ENCODE measurements at regions not wholly inside any gene's neighbourhood (a gene's known extent, or its start where the extent isn't known, plus 50 kb on each side); places are given as distances from the start of the nearest gene placed in this dataset.

- DNase-seq (ENCODE audit: low read depth in 2 of 3, low spot score in 2 of 3): no peak
These were observed 201.6 kb upstream of the KITLG start for GRCh38 chr12:88781909-88782308.

- no peak for DNase-seq (ENCODE audit: low read depth in 2 of 3, low spot score in 2 of 3)
These were observed 197.8 kb upstream of the KITLG start for GRCh38 chr12:88778064-88778463.

- no peak for DNase-seq (ENCODE audit: low read depth in 2 of 3, low spot score in 2 of 3)
These were observed 195.5 kb upstream of the KITLG start for GRCh38 chr12:88775742-88776151.

- no peak for DNase-seq (ENCODE audit: low read depth in 2 of 3, low spot score in 2 of 3)
These were observed 187.4 kb upstream of the KITLG start for GRCh38 chr12:88767699-88768098.

- DNase-seq (ENCODE audit: low read depth in 2 of 3, low spot score in 2 of 3): no peak
These were observed 184.7 kb upstream of the KITLG start for GRCh38 chr12:88764781-88765480.

- DNase-seq (ENCODE audit: low read depth in 2 of 3, low spot score in 2 of 3): no peak
These were observed 183.3 kb upstream of the KITLG start for GRCh38 chr12:88763536-88764100.

GRCh38 chr12:88758176-88758575, 177.9 kb upstream of the KITLG start:
- no peak for DNase-seq (ENCODE audit: low read depth in 2 of 3, low spot score in 2 of 3)

GRCh38 chr12:88756917-88757316, 176.6 kb upstream of the KITLG start:
- no peak for DNase-seq (ENCODE audit: low read depth in 2 of 3, low spot score in 2 of 3)

GRCh38 chr12:88756153-88756552, 175.9 kb upstream of the KITLG start:
- DNase-seq (ENCODE audit: low read depth in 2 of 3, low spot score in 2 of 3): no peak

GRCh38 chr12:88753707-88754106, 173.4 kb upstream of the KITLG start:
- no peak for DNase-seq (ENCODE audit: low read depth in 2 of 3, low spot score in 2 of 3)

GRCh38 chr12:88753066-88753465, 172.8 kb upstream of the KITLG start:
- DNase-seq (ENCODE audit: low read depth in 2 of 3, low spot score in 2 of 3): no peak

GRCh38 chr12:88752183-88752582, 171.9 kb upstream of the KITLG start:
- no peak for DNase-seq (ENCODE audit: low read depth in 2 of 3, low spot score in 2 of 3)

- no peak for DNase-seq (ENCODE audit: low read depth in 2 of 3, low spot score in 2 of 3)
These were observed 170.7 kb upstream of the KITLG start for GRCh38 chr12:88750867-88751543.

- DNase-seq (ENCODE audit: low read depth in 2 of 3, low spot score in 2 of 3): no peak
These were observed 166.1 kb upstream of the KITLG start for GRCh38 chr12:88746386-88746785.

- no peak for DNase-seq (ENCODE audit: low read depth in 2 of 3, low spot score in 2 of 3)
These were observed 163.8 kb upstream of the KITLG start for GRCh38 chr12:88743946-88744685.

- no peak for DNase-seq (ENCODE audit: low read depth in 2 of 3, low spot score in 2 of 3)
These were observed 157.7 kb upstream of the KITLG start for GRCh38 chr12:88737838-88738472.

GRCh38 chr12:88736031-88736430, 155.8 kb upstream of the KITLG start:
- no peak for DNase-seq (ENCODE audit: low read depth in 2 of 3, low spot score in 2 of 3)

GRCh38 chr12:88733008-88733407, 152.7 kb upstream of the KITLG start:
- DNase-seq (ENCODE audit: low read depth in 2 of 3, low spot score in 2 of 3): no peak

GRCh38 chr12:88729196-88729595, 148.9 kb upstream of the KITLG start:
- no peak for DNase-seq (ENCODE audit: low read depth in 2 of 3, low spot score in 2 of 3)

- no peak for DNase-seq (ENCODE audit: low read depth in 2 of 3, low spot score in 2 of 3)
These were observed 146.8 kb upstream of the KITLG start for GRCh38 chr12:88726806-88727720.
